OCI-LY7 (cell line): ENCODE measurements at regions not wholly inside any gene's neighbourhood (a gene's known extent, or its start where the extent isn't known, plus 50 kb on each side); places are given as distances from the start of the nearest gene placed in this dataset.

ENCODE experiments used
- CTCF ChIP-seq: fragments of 200-600 bp; sonication (generic); conservative IDR thresholded peaks from 2 replicates; pipeline ENCODE4 v1.5.1; 2014; ENCODE audit warnings: mild to moderate bottlenecking, antibody characterized with exemption, low read length, moderate library complexity, mixed read lengths
- EZH2phosphoT487 ChIP-seq: fragments of 200-600 bp; sonication (generic); IDR thresholded peaks from 2 replicates; pipeline ENCODE4 v1.6.1; 2018; ENCODE audit warnings: low read depth, borderline replicate concordance, mild to moderate bottlenecking, mixed run types, antibody characterized with exemption, low read length, moderate library complexity, mixed read lengths

- peak; percentile 75 for TF ChIP-seq CTCF
- TF ChIP-seq EZH2phosphoT487 = no peak
Observed at GRCh38 chr10:60441515-60441914, 51.8 kb upstream of the ANK3 start.
